ENCODE measurements at regions not wholly inside any gene's neighbourhood (a gene's known extent, or its start where the extent isn't known, plus 50 kb on each side); places are given as distances from the start of the nearest gene placed in this dataset.

- Histone ChIP-seq H3K4me3 (no peak overlapping the region), H3K36me3 (no peaks in the 10 kb centered on the region), H3K4me1 (no peaks in the 10 kb centered on the region), H3K27me3 (no peaks in the 10 kb centered on the region), H3K27ac (no peak overlapping the region), H3K9me3 (peaks cover 0 to 6% (median 0%) of the 10 kb centered on the region in 3 donors)
- no peak for DNase-seq
- intact Hi-C loops (cut with DNase I; ENCODE audit: low total_unique reads), result no loop called here
- TF ChIP-seq, protein P1, sequence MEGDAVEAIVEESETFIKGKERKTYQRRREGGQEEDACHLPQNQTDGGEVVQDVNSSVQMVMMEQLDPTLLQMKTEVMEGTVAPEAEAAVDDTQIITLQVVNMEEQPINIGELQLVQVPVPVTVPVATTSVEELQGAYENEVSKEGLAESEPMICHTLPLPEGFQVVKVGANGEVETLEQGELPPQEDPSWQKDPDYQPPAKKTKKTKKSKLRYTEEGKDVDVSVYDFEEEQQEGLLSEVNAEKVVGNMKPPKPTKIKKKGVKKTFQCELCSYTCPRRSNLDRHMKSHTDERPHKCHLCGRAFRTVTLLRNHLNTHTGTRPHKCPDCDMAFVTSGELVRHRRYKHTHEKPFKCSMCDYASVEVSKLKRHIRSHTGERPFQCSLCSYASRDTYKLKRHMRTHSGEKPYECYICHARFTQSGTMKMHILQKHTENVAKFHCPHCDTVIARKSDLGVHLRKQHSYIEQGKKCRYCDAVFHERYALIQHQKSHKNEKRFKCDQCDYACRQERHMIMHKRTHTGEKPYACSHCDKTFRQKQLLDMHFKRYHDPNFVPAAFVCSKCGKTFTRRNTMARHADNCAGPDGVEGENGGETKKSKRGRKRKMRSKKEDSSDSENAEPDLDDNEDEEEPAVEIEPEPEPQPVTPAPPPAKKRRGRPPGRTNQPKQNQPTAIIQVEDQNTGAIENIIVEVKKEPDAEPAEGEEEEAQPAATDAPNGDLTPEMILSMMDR (IDR thresholded peaks at IDR 0.05), result no peak
These were observed 385.7 kb upstream of the AKR1E2 start for GRCh38 chr10:4440260-4440659.

DNA sequence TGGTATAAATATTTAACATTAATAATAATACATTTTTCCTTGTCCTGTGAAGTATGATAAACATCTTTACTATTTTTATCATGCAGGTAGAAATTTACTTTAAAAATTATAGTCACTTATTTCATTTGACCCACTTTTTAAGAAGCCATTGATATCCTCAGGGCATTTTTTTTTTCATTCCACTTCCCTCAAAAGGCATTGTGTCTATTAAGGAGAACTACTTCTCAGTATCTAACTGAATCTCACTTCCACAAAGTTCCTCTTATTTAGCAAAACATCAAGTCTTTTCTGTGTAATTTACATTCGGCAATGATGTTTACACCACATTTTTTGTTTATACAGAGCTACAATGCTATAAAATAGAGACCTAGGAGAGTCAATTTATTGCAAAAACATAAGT lies 388.2 kb upstream of the AKR1E2 start:
- Histone ChIP-seq H3K4me1 (no peaks in the 10 kb centered on the region), H3K27me3 (no peaks in the 10 kb centered on the region), H3K27ac (no peak overlapping the region), H3K36me3 (no peaks in the 10 kb centered on the region), H3K9me3 (no peaks in the 10 kb centered on the region), H3K4me3 (no peak overlapping the region)
- intact Hi-C loops (cut with DNase I; ENCODE audit: low total_unique reads), result no loop called here
- TF ChIP-seq, protein P1 (IDR thresholded peaks at IDR 0.05), result no peak
- DNase-seq, result no peak

DNA sequence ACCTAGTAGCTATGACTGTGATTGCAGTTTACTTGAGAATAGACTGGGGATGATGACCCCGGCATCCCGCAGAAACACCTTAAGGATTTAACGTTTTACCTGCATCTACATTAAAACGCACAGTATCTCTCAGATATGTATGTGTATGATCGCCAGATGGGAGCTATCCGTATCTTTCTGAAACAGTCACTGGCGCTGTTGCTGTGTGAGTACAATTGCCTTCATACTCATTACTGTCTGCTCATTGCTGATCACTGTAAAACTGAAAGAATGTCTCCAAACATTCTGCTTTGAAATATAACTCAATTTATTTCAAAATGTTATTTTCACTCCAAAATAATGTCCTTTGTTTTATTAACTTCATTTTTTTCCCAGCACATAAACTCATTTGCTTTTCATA lies 388.9 kb upstream of the AKR1E2 start:
- Histone ChIP-seq H3K27ac (no peak overlapping the region), H3K36me3 (no peaks in the 10 kb centered on the region), H3K27me3 (no peaks in the 10 kb centered on the region), H3K4me3 (no peak overlapping the region), H3K9me3 (no peaks in the 10 kb centered on the region), H3K4me1 (no peaks in the 10 kb centered on the region)
- DNase-seq, result no peak
- intact Hi-C loops (cut with DNase I; ENCODE audit: low total_unique reads), result no loop called here
- TF ChIP-seq, protein P1 (IDR thresholded peaks at IDR 0.05), result no peak

DNA sequence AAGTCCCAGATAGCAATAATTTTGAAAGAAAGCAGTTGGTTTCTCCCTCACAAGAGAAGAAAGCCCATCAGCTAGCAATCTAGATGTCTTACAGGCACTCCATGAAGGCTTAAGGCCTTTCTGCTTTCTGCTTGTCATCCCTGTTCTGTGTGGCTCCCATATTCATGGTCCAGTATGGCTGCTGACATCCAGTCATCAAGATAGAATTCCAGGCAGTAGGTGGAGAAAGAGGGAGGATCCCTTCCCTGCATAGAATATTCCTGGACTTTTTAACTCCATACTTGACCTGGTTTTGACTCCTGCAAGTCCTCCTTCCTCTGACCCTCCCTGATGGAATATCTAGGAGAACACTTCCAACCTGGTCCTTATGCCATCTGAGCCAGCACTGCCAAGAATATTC lies 389.9 kb upstream of the AKR1E2 start:
- Histone ChIP-seq H3K27me3 (no peaks in the 10 kb centered on the region), H3K4me1 (no peaks in the 10 kb centered on the region), H3K27ac (no peak overlapping the region), H3K4me3 (no peak overlapping the region), H3K36me3 (no peaks in the 10 kb centered on the region), H3K9me3 (no peaks in the 10 kb centered on the region)
- intact Hi-C loops (cut with DNase I; ENCODE audit: low total_unique reads), result no loop called here
- TF ChIP-seq, protein P1 (IDR thresholded peaks at IDR 0.05), result no peak
- no peak for DNase-seq

GRCh38 chr10:4434516-4435071 lies 391.4 kb upstream of the AKR1E2 start:
- H3K4me3 ChIP-seq, result no peak overlapping the region
- intact Hi-C loops (cut with DNase I; ENCODE audit: low total_unique reads), result no loop called here
- no peaks in the 10 kb centered on the region for H3K27me3 ChIP-seq
- DNase-seq, result no peak
- TF ChIP-seq, protein P1 (IDR thresholded peaks at IDR 0.05), result no peak
- H3K36me3 ChIP-seq, result no peaks in the 10 kb centered on the region
- no peaks in the 10 kb centered on the region for H3K9me3 ChIP-seq
- H3K27ac ChIP-seq, result no peak overlapping the region
- H3K4me1 ChIP-seq, result no peaks in the 10 kb centered on the region

DNA sequence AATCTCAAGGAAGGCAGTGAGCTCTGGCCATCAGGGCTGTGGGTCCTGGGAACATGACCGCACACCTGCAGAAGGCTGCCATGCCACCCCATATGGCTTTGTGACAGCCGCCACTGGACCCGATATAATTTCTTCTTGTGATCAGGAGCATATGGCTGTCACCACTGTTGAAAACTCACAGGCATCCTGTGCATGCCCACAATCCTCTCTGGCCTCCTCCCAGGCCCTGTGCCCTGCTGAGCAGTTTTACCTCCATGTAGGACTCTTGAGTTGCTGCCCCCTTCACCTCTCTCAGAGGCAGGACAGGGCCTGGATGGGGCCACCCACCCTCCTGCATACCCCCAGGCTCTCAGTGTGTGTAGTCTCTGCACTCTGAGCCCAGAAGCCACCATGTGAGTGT lies 391.9 kb upstream of the AKR1E2 start:
- no peak overlapping the region for H3K27ac ChIP-seq
- no peaks in the 10 kb centered on the region for H3K9me3 ChIP-seq
- no peaks in the 10 kb centered on the region for H3K27me3 ChIP-seq
- no peak overlapping the region for H3K4me3 ChIP-seq
- DNase-seq, result no peak
- TF ChIP-seq, protein P1 (IDR thresholded peaks at IDR 0.05), result no peak
- no peaks in the 10 kb centered on the region for H3K4me1 ChIP-seq
- no peaks in the 10 kb centered on the region for H3K36me3 ChIP-seq
- intact Hi-C loops (cut with DNase I; ENCODE audit: low total_unique reads), result no loop called here
